ENCODE measurements at regions not wholly inside any gene's neighbourhood (a gene's known extent, or its start where the extent isn't known, plus 50 kb on each side); places are given as distances from the start of the nearest gene placed in this dataset.

DNA sequence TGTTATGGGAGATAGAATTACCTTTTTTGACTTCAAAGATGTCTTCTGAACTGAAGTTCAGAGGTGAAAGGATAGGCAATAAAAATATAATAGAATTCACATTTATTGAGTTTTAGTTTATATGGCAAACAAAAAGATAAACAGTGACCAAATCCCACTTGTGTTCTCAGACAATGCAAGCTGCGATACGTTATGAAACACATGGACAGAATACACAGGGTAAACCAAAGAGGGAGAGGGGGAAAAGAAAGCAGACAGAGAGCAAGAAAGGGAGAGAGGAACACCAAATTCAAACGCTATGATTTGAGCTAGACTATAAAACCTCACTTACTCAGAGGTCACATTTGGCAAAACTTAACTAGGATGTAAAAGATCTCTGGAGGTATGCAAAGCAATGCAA is 238.2 kb upstream of the FLRT2 start:
- H3K4me3 Mint-ChIP-seq: no peak overlapping the region
- no peaks in the 10 kb centered on the region for H3K4me1 Mint-ChIP-seq
- H3K9me3 Mint-ChIP-seq: no peaks in the 10 kb centered on the region
- H3K36me3 Mint-ChIP-seq: no peaks in the 10 kb centered on the region
- ATAC-seq (replicated peaks): no peak
- H3K27ac Mint-ChIP-seq: no peak overlapping the region
- DNase-seq: no peak
- H3K27me3 Mint-ChIP-seq: no peaks in the 10 kb centered on the region

DNA sequence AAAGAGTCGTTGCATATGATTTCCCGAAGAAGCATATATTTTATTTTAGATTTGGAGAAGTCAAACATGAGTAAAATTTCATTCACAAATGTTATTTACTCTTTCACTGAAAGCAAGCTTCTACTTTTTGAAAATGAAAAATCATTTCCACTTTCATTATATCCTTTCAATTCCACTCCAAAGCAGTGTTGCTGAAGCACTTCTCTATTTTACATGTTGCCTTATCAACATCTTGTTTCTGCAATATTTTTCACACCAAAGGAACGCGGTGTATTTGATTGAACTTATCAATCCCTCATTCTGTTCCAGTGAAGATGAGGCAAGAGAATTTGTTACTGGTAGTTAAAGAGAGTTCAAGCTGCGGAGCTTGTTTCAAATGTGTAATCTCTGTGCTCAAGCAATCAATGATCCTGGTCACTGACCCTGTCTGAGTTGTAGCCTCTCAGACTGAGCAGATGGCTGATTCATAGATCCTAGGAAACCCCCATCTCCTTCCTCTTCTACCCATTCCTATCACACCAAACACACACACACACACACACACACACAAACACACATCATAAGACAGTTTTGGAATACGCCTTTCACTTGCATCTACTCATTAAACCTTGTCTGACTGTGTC is 236.2 kb upstream of the FLRT2 start:
- Mint-ChIP-seq H3K27ac (no peak overlapping the region), H3K27me3 (no peaks in the 10 kb centered on the region), H3K36me3 (no peaks in the 10 kb centered on the region), H3K9me3 (no peaks in the 10 kb centered on the region), H3K4me3 (no peak overlapping the region), H3K4me1 (no peaks in the 10 kb centered on the region)
- DNase-seq (no peak), ATAC-seq (replicated peaks) (no peak)

DNA sequence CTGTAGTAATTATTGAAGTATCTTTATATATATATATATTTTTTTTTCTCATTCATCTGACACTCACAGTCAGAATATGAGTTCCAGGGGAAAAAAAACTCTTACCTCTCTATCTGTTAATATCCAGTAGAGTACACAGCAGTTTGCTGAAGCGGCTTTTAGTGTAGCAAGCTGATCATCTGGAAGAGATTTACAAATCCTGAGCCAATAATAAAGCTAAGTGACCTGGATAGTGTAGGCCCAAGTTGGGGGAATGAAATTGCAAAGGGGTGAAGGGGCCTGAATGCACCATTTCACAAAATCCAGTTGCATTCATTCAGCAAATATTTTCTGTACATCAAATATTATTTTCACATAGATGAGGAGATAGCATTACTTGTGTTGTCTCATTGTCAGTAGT is 234.6 kb upstream of the FLRT2 start:
- Mint-ChIP-seq H3K9me3 (peaks cover 0 to 3% of the 10 kb centered on the region in 2 donors), H3K4me3 (no peak overlapping the region), H3K36me3 (no peaks in the 10 kb centered on the region), H3K4me1 (no peaks in the 10 kb centered on the region), H3K27ac (no peak overlapping the region), H3K27me3 (no peaks in the 10 kb centered on the region)
- ATAC-seq (replicated peaks): no peak
- no peak for DNase-seq

- Mint-ChIP-seq H3K27ac (no peak overlapping the region), H3K4me1 (no peaks in the 10 kb centered on the region), H3K4me3 (no peak overlapping the region), H3K36me3 (no peaks in the 10 kb centered on the region), H3K27me3 (no peaks in the 10 kb centered on the region), H3K9me3 (peaks cover 0 to 3% of the 10 kb centered on the region in 2 donors)
- ATAC-seq (replicated peaks) (no peak), DNase-seq (no peak)
Measured at GRCh38 chr14:85296456-85297210, 233.3 kb upstream of the FLRT2 start.

GRCh38 chr14:85300107-85300506 is 229.8 kb upstream of the FLRT2 start:
- DNase-seq (no peak), ATAC-seq (replicated peaks) (no peak)
- H3K27ac Mint-ChIP-seq: no peak overlapping the region
- no peaks in the 10 kb centered on the region for H3K27me3 Mint-ChIP-seq
- peaks cover 0 to 3% of the 10 kb centered on the region in 2 donors for H3K9me3 Mint-ChIP-seq
- H3K36me3 Mint-ChIP-seq: no peaks in the 10 kb centered on the region
- no peak overlapping the region for H3K4me3 Mint-ChIP-seq
- H3K4me1 Mint-ChIP-seq: no peaks in the 10 kb centered on the region

- DNase-seq (no peak), ATAC-seq (replicated peaks) (no peak)
- Mint-ChIP-seq H3K27me3 (no peaks in the 10 kb centered on the region), H3K9me3 (peaks cover 0 to 3% of the 10 kb centered on the region in 2 donors), H3K4me3 (no peak overlapping the region), H3K36me3 (no peaks in the 10 kb centered on the region), H3K4me1 (no peaks in the 10 kb centered on the region), H3K27ac (no peak overlapping the region)
Measured at GRCh38 chr14:85301506-85301905, 228.4 kb upstream of the FLRT2 start.

DNA sequence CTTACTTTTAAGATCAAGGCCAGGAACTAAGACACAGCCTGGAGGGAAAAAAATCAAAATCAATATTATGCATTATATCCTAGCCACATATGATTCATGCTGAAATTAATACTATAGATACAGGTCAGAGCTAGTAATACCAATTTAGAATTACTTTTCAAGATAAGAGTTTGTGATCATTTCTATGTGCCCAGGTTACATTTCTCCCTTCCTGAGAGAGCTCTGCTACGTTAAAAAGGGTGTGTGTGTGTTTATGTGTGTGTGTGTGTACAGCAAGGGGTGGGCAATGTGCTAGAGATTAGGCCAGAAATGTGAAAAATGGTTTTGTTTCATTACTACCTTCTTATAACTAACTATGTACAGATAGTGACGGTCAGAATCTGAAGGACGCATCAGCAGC is 223.9 kb upstream of the FLRT2 start:
- Mint-ChIP-seq H3K27me3 (no peaks in the 10 kb centered on the region), H3K36me3 (no peaks in the 10 kb centered on the region), H3K27ac (no peak overlapping the region), H3K4me1 (no peaks in the 10 kb centered on the region), H3K4me3 (no peak overlapping the region), H3K9me3 (no peaks in the 10 kb centered on the region)
- no peak for ATAC-seq (replicated peaks)
- DNase-seq: no peak

DNA sequence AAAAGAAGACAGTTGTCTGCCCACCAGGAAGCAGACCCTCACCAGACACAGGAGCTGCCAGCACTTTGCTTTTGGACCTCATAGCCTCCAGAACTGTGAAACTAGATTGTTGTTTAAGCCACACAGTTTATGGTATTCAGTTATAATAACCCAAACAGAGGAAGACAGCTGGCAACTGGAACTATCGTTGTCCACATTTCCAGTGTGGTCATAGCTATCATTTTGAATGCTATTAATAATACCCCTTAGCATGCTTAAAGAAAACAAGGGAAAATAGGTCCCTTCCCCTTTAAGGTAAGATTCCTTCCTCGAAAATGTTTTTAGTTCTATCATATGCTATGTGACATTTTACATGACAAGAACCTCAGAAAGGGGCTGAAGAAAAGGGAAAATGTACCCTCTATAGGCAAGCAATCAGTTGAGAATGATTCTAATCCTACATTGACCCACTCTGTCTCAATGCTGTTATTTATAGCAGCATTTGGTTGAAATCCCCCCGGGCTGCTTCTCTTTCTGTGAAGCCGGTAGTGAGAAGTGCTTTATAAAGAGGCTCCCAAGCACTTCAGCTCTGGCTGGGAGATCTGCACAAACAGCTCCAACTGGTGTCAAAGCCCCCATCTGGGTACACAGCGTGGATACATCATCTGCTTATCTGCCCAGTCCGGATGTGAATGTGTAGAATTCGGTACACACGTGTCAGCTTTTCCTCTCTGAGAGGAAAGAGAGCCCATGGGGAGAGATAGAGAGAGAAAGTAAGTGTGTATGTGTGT is 221.2 kb upstream of the FLRT2 start:
- H3K9me3 Mint-ChIP-seq: no peaks in the 10 kb centered on the region
- no peaks in the 10 kb centered on the region for H3K27me3 Mint-ChIP-seq
- H3K4me3 Mint-ChIP-seq: no peak overlapping the region
- no peaks in the 10 kb centered on the region for H3K4me1 Mint-ChIP-seq
- ATAC-seq (replicated peaks) (no peak), DNase-seq (no peak)
- no peak overlapping the region for H3K27ac Mint-ChIP-seq
- H3K36me3 Mint-ChIP-seq: no peaks in the 10 kb centered on the region

GRCh38 chr14:85310491-85311272 is 219.3 kb upstream of the FLRT2 start:
- H3K4me3 Mint-ChIP-seq: no peak overlapping the region
- H3K9me3 Mint-ChIP-seq: no peaks in the 10 kb centered on the region
- H3K4me1 Mint-ChIP-seq: no peaks in the 10 kb centered on the region
- no peaks in the 10 kb centered on the region for H3K36me3 Mint-ChIP-seq
- no peak for DNase-seq
- no peak for ATAC-seq (replicated peaks)
- no peaks in the 10 kb centered on the region for H3K27me3 Mint-ChIP-seq
- H3K27ac Mint-ChIP-seq: no peak overlapping the region

GRCh38 chr14:85313560-85314207 is 216.3 kb upstream of the FLRT2 start:
- ATAC-seq (replicated peaks) (no peak), DNase-seq (no peak)
- no peak overlapping the region for H3K4me3 Mint-ChIP-seq
- no peaks in the 10 kb centered on the region for H3K4me1 Mint-ChIP-seq
- H3K36me3 Mint-ChIP-seq: no peaks in the 10 kb centered on the region
- no peak overlapping the region for H3K27ac Mint-ChIP-seq
- no peaks in the 10 kb centered on the region for H3K27me3 Mint-ChIP-seq
- no peaks in the 10 kb centered on the region for H3K9me3 Mint-ChIP-seq

DNA sequence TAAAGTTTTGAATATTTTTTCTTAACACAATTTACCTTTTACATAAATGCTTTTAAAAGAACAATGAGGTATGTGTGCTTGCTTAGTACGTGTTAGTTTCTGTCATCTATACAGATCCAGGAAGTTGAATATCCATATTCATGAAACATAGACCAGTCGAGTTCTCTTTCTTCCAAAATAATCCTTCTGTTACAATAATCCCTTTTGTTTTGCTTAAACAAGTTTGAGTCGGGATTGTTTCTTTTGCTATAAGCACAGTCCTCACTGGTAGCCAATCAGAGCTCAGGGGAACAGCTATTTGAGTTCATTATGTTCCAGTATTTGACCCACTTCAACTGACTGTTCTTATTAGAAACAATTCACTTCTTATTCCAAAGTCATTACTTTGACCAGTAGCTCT is 214.7 kb upstream of the FLRT2 start:
- ATAC-seq (replicated peaks): no peak
- Mint-ChIP-seq H3K27me3 (no peaks in the 10 kb centered on the region), H3K27ac (no peak overlapping the region), H3K4me3 (no peak overlapping the region), H3K36me3 (no peaks in the 10 kb centered on the region), H3K9me3 (peaks cover 0 to 1% of the 10 kb centered on the region in 2 donors), H3K4me1 (no peaks in the 10 kb centered on the region)
- no peak for DNase-seq

DNA sequence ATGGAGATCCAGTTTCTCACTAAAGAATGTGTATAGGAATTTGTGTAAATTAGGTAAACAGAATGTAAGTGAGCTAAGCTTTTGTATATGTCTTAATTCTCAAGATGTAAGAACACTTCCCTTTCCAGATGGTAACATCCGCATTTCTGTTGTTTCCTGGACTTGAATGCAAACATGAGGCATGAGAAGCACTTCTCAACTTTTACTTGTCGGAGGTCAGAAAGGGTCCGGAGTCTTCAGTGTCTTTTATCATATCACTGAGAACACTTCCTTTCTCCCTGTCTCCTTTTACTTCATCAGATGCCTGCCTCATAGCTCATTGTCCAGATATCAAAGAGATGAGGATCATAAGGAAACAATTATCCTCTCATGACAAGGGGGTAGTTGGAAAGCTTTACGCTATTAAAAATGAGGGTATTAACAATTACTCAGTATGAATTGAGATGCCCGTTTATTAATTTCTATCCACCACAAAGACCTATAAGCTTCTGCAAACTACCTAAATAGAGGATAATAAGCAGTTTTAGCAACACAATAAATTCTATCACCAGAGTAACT is 214.1 kb upstream of the FLRT2 start:
- no peak for ATAC-seq (replicated peaks)
- H3K27me3 Mint-ChIP-seq: no peaks in the 10 kb centered on the region

GRCh38 chr14:85316701-85317410 is 213.1 kb upstream of the FLRT2 start:
- no peaks in the 10 kb centered on the region for H3K36me3 Mint-ChIP-seq
- H3K4me1 Mint-ChIP-seq: no peaks in the 10 kb centered on the region
- H3K4me3 Mint-ChIP-seq: no peak overlapping the region
- peaks cover 4 to 5% of the 10 kb centered on the region in 2 donors for H3K9me3 Mint-ChIP-seq
- H3K27ac Mint-ChIP-seq: no peak overlapping the region
- peak in 1 of 2 donors; percentile 31 for ATAC-seq (replicated peaks)
- no peaks in the 10 kb centered on the region for H3K27me3 Mint-ChIP-seq
- DNase-seq: no peak

More for the DNA sequence above, 214.1 kb upstream of the FLRT2 start:
- Mint-ChIP-seq H3K36me3 (no peaks in the 10 kb centered on the region), H3K4me3 (no peak overlapping the region), H3K9me3 (peaks cover 0 to 1% of the 10 kb centered on the region in 2 donors), H3K4me1 (no peaks in the 10 kb centered on the region), H3K27ac (no peak overlapping the region)
- DNase-seq: no peak

Data from stimulated activated naive B cell treated with anti-CD40 and anti-IgM and Interleukin-4, amounts not matched to agents 10 μg/mL and 1 μg/mL and 100 μg/mL, for 72 hours (primary cell).